Superior temporal gyrus (tissue), 1 donor: ENCODE measurements at regions not wholly inside any gene's neighbourhood (a gene's known extent, or its start where the extent isn't known, plus 50 kb on each side); places are given as distances from the start of the nearest gene placed in this dataset.

Experiments
- DNase-seq: peaks from one replicate; pipeline ENCODE4 v3.0.0-alpha.2; 2016; ENCODE audit errors: extremely low spot score

- no peak for DNase-seq
Observed at GRCh38 chr2:220165401-220165800, 538.0 kb downstream of the SLC4A3 start.

GRCh38 chr2:220166616-220167015 lies 539.2 kb downstream of the SLC4A3 start:
- no peak for DNase-seq

DNA sequence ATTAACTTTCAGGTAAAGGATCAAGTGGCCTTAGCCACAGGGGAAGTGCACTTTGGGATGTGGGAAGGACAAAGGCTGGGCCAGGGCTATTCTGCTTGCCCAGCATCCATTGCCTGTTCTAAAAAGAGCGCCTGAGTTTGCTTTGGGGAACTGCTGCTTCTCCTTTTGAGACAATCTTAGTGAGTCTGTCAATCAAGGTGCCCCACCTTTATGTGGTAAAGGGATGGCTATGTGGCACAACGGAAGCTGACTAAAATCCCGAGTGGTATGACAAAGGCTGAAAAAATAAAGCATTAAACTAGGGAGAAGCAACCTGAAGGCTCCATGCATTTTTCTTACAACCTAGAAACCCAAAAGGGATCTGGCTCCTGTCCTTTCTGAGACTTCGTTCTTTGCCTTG lies 540.5 kb downstream of the SLC4A3 start:
- no peak for DNase-seq

DNA sequence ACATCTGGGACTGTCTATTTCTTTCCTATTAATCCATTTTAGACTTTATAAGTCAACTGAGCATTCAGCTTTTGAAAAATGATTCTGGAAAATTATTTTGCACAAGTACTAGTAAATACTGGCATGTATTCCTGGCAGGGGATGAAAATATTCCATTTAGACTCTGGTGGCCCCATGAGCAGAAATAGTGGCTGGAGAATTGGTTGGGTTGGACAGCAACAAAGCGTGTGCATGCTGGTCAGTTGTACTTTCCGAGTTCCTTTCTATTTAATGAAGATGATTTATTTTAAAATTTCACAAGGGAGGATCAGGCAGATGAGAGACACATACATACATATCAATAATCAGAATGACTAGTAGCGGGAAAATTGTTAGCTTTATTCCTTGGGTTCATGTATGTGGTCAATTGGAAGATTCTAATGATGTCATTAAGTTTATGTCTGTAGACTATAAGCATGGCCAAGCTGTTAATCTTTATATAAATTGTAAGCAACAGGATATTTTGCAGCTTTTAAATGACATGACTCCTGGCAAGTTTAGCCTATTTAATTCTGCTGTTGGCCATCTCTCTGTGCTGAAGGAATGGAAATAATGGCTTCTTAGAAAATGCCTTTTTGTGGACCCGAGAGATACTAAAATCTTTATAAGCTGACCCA lies 541.6 kb downstream of the SLC4A3 start:
- no peak for DNase-seq

- DNase-seq: no peak
Observed at GRCh38 chr2:220174826-220175225, 547.4 kb downstream of the SLC4A3 start.

GRCh38 chr2:220175967-220176366 lies 548.5 kb downstream of the SLC4A3 start:
- no peak for DNase-seq

DNA sequence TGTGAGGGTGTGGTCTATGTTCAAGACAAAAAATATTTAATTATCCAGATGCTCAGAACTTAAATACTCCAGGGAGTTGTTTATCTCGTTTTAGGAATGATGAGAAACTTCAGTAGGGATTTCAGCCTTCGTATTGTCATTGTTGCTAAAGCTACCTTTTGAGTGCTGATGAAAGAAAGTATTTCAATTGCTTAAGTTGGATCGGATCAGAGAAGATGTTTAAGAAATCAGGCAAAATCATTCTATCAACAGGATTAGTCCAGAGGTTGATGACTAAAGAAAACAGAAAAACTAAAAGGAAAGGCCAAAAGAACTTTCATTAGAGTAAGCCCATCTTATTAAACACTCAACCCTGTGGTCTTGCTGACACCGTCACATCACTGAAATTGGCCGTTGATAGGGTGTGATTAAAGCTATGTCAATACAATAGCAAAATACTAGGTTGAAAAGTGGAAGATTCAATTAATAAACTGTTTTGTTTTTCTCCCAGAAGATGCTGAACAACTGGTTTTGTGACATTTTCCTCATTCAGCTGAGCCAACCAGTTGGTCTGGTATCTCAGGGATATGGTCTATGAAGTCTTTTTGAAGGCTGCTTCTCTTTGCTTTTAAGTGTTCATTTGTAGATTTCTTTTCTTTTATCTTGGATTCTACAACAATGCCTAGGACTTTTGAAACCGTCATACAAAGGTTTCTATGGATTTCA lies 551.7 kb downstream of the SLC4A3 start:
- DNase-seq: no peak

DNA sequence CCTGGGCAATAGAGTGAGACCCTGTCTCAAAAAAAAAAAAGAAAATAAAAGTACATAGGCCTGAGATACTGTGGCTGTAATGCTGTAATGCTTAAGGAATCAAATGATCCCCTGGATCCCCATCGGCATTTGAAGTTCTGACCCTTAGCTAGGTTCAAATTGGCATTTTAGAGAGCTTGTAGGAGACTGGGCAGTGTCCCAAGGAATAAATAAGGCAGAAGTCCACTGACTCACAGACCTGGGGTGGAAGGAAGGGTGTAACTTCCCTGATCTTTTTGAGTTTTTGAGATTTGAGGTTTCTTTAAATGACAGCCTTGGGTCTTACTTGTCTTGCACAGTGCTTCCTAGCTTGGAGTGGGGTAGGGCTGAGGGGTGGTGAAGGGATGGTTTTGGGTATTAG lies 553.7 kb downstream of the SLC4A3 start:
- no peak for DNase-seq

GRCh38 chr2:220182790-220183189 lies 555.4 kb downstream of the SLC4A3 start:
- no peak for DNase-seq

- no peak for DNase-seq
Observed at GRCh38 chr2:220185766-220186305, 558.4 kb downstream of the SLC4A3 start.

GRCh38 chr2:220188031-220188430 lies 560.6 kb downstream of the SLC4A3 start:
- no peak for DNase-seq

DNA sequence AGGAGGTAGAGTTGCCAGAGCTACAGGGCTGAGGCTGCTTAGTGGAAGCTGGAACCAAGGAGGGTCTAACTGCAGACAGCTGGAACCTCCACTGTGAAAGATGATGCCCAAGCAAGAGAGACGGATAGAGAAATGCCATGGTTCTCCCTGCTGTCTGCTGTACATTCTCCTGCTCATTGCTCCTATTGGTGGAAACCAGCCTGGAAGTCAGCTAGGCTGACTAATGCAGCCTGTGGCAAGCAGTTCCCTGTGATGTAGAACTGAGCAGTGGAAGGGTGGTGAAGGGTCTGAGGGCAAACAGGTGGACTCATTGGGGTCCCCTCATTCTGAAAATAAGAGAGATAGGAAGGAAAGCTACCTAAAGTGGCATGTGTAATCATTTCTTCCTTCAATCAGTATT lies 563.6 kb downstream of the SLC4A3 start:
- no peak for DNase-seq

- no peak for DNase-seq
Observed at GRCh38 chr2:220191737-220192136, 564.3 kb downstream of the SLC4A3 start.

GRCh38 chr2:220192994-220193753 lies 565.7 kb downstream of the SLC4A3 start:
- no peak for DNase-seq

DNA sequence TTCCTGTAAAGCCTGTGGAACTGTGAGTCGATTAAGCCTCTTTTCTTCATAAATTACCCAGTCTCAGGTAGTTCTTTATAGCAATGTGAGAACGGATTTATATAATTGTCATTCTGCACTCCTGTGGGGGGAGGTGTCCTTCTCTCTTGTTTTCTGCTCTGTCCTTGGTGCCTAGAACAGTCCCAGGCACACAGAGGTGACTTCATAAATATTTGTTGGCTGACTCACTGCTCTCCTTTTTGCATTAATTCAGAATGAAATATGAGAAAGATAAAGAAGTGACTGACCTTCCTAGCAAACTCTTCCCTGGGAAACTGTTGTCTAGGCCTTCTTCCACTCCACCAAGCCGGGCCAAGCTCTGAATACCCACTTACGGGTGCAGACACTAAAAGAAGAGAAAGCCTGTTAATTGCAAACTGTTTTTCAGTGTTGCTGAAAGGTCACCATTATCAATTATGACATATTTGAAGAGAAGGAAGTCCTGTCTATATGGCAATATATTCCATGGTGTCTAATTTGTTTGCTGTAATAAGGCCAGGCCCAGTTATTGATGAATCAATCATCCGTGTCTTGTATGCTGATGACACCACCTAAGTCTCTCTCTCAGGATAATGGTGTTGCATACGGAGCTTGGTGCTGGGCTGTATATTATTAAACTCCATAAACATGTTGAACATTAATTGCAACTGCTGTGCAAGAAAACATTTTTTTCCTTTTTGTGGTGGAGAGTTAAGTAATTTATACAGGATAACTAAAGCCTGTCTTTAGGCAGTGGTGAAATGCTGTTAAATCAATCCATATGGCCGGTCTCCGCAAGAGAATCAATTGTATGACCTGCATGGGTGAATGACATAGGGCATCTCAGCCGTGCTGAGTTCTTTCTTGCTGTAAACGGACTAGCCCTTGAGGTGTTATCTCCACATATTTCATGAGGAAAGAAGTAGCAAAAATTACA lies 567.5 kb downstream of the SLC4A3 start:
- no peak for DNase-seq

- no peak for DNase-seq
Observed at GRCh38 chr2:220198896-220199295, 571.5 kb downstream of the SLC4A3 start.

DNA sequence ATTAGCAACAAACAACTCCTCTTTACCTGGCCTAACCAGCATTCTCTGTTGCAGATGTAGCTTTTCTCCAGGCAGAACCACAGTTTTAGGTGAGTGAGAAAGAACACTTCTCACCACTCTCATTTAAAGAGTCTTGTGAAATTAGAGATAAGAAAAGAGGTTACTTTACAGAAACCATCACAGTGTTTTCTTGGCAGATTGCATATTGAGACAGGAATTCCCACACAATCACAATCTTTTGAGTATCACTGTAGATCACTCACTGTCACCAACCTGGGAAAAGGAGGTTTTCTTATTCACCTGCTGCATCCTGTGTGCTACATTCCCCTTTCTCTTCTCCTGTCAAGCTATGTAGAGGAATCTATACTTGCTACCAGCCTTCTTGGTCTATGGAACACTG lies 574.6 kb downstream of the SLC4A3 start:
- DNase-seq: no peak

DNA sequence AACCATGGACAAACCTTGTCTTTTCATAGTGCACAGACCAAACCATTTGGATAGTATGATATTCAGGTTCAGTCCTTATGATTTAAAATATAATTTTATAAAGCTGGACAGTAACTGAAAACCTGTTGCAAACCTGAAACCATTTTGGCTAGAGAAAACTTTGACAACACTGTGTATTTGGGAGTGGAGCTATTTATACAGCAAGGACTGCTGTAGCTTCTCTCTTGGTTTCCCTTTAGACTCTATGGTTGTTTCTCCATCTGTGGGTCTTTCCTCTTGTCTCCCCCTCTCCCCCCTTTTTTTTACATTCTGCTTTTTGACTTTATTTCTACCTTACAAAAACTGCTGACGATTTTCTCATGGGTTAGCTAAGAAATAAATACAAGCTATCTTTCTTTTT lies 581.7 kb downstream of the SLC4A3 start:
- no peak for DNase-seq

GRCh38 chr2:220209751-220210150 lies 582.3 kb downstream of the SLC4A3 start:
- DNase-seq: no peak

DNA sequence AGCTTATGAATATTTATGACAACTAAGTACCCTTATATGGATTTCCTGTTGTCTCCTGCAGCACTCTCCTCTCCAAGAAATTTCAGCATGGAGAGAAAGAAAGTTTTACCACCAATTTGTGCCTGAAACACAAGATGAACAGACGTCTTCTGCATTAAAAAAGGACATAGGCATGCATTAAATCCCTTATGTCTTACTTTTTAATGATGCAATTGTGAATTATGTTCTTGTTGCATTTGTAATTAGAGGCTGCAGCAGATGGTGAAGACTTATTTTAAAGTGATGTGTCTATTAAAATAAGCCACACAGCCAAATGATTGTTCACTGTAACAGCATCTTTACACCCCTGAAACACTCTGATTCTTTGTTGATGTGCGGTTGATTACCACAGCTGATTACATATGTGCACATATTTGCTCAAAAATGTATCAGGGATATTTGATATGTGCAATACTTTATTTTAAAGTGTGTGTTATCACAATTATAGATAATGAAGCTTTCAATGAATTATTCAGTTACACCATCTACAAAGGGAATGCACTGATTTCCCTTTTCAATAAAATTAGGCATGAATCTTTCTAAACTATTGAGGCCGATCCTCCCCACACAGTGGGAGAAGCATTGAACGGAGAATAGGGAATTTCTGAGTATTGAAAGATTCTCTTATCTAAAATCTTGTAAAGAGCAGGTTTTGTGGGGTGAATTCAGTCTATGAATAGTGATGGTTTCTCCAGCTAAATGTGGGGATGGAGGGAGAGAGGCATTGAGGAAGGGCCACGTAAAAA lies 585.1 kb downstream of the SLC4A3 start:
- no peak for DNase-seq

GRCh38 chr2:220215785-220216184 lies 588.4 kb downstream of the SLC4A3 start:
- DNase-seq: no peak
